Activated T-helper 1 cell treated with anti-CD3 and anti-CD28 coated beads, Interleukin-2, amount 50 U/mL, for 16 hours (primary cell): ENCODE measurements at regions not wholly inside any gene's neighbourhood (a gene's known extent, or its start where the extent isn't known, plus 50 kb on each side); places are given as distances from the start of the nearest gene placed in this dataset.
"Not testable (repeated sequence)": the region's sequence is repeated elsewhere in the genome, so short reads cannot be mapped to it uniquely, and the experiment has no call there.

Source experiments
- DNase-seq, 2 donors: peaks; one replicate each; pipeline ENCODE4 v3.0.0-alpha.2; 2020; ENCODE audit warnings: low read depth in 1 of 2, low spot score in 1 of 2

GRCh38 chr22:47437110-47437509, 674.7 kb downstream of the TBC1D22A start:
- DNase-seq = no peak

DNA sequence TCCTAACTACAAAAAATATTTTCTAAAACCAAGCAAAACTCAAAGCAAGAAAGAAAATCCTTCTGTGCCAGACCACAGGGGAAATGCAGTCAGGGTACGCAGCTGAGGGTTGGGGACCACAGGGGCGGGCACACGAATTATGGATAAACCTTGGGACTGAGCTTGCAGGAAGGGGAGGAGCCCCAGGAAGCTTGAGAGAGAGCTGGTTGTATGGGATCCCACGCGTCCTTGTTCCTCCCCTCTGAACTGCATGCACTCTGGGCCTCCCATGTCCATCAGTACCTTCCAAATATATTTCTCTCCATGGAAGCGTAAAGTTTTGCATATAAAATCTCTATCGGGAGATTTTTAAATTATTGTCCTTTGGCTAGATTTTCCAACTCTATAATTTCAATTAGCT, 673.4 kb downstream of the TBC1D22A start:
- no peak for DNase-seq

GRCh38 chr22:47435204-47435487, 672.7 kb downstream of the TBC1D22A start:
- no peak for DNase-seq

GRCh38 chr22:47434336-47435203, 672.1 kb downstream of the TBC1D22A start:
- DNase-seq = no peak

DNA sequence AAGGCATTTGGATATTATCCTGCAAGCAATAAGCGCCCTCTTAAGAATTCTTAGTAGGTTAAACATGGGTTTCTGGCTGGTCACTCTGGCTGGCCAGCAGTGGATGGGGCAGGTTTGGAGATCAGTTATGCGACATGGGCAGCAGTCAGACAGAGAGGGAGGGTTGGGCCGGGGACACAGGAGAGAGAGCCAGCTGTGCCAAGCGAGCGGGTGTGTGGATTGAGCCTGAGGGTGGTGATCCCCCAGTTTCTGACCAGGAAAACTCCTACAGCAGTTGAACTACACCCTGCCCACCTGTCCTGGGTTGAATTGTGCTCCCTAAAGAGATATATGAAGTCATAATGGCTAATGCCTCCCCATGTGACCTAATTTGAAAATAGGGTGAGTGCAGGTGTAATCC, 671.2 kb downstream of the TBC1D22A start:
- no peak for DNase-seq

DNA sequence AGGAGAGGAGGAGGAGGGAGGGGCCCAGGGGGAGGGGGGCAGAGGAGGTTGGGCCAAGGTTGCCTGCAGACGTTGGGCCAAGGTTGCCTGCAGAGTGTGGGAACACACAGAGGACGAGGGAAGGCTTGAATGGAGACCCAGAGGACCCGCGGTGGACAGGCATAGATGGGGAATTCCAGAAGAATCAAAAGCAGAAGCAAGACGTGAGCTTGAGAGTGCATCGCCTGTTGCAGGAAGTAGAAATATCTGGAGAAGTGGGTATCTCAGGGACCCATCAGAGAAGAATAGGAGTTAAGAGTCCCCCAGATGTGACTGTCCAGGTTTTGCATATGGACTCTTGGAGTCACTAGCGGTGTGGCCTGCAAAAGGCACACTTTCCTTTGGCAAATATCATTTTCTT, 670.2 kb downstream of the TBC1D22A start:
- DNase-seq = no peak

- no peak for DNase-seq
Measured at GRCh38 chr22:47423861-47424820, 661.7 kb downstream of the TBC1D22A start.

- no peak for DNase-seq
Measured at GRCh38 chr22:47423266-47423665, 660.8 kb downstream of the TBC1D22A start.

GRCh38 chr22:47422736-47423135, 660.3 kb downstream of the TBC1D22A start:
- DNase-seq = no peak

DNA sequence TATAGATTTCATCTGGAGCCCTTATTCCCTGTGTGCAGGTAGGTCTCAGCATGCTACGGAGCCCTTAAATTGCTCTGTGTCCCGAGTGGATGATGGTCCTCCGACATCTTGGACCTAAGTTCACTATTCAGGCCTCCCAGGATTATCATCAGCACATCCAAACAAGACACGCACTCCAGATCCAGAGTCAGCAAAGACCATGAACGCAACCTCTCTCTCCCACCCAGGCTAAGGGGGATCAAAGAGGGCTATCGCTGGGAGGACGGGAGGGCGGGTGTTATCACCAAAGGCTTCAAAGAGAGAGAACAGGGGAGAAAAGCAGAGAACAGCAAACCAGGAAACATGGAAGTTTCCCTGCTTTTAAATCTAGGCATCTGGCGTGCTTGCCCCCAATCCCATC, 659.4 kb downstream of the TBC1D22A start:
- DNase-seq = no peak

GRCh38 chr22:47420211-47420610, 657.8 kb downstream of the TBC1D22A start:
- no peak for DNase-seq

DNA sequence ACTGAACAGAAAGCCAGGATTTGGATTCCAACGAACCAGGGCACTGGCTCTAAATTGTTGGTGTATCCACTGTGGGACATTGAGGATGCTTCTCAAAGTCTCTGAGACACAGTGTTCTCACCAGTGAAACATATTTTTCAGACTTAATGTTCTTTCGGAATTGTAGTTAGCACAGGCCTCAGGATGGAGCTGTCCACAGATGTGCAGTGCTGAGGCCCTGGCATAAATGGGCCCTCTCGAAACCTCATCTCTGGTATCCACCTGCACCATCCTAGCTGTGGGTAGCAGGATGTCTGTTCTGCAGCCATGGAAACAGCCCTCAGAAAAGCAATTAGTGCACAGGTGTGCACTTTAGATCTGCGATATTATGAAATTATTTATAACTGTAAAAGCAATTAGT, 656.8 kb downstream of the TBC1D22A start:
- no peak for DNase-seq

DNA sequence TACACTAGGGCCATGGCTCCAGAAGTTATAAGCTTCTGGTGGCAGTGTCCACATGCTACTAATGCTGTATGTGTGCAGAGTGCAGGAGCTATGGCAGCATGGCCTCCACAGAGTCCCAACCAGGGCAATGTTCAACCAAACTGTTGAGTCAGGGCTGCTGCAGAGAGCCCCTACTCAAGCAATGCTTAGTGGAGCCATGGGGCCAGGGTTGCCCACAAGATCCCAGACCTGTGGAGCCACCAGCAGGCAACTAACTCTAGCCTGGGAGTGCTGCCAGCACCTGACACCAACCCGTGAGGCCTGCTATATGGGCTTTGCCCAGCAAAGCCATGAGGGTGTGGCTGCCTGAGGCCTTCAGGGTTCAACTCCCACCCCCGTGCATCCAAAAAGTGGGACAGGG, 655.2 kb downstream of the TBC1D22A start:
- no peak for DNase-seq

- DNase-seq = no peak
Measured at GRCh38 chr22:47411006-47411405, 648.6 kb downstream of the TBC1D22A start.

DNA sequence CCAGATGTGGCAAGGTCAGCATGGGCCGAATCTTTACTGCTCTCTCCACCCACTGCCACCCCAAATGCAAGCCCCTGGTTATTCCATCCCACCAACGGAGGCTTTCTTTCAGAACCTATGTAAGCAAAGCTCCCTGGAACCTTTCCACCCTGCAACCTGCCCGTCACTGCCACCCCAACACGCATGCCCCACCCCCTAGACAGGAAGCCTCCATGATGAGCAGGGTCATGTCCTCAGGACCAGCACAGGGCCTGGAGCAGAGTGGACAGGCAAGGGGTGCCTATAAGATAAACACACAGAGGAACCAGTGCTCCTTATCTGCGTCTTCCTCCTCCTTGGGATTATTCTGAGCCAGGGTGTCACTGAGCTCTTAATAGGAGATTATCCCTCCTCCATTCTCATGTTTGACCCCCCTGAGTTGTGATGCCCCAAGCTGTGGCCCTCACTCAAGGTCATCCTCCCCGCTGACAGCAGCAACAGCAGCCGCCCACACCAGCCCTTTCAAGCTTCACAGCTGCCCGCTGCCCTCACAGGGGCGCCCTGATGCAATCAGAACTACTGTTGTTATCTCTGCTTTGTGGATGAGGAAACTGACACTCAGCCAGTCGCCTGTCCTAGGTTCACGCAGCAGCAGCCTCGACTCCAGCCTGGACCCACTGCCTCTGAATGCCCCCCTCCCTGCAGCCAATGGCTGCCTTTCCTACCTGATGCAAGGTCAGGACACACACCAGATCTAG, 647.3 kb downstream of the TBC1D22A start:
- no peak for DNase-seq

GRCh38 chr22:47408409-47408808, 646.0 kb downstream of the TBC1D22A start:
- DNase-seq = no peak

DNA sequence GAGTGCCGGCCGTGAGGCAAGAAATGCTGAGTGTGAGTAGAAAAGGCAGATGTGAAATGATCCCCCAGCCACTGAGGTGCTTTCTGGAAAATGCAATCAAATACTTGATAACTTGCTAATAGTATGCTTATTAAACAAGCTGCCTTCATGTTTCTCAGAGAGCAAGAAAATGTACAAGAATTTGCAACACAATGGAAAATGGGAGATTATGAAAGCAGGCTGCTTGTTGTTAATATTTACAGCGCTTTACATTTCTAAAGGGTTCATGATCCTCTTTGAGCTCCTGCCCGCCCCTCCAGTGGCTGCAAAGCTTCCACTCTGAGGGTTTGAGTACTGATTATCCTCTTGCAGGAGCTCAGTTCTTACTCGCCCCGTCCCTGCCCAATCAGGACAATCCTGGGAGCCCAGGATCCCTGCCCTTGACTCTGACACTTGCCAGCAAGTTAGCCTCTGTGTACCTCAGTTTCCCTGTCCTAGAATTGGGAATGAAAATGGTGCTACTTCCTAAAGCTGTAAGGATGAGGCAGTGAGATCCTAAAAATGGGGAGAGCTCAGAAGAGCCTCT, 645.1 kb downstream of the TBC1D22A start:
- DNase-seq = no peak

DNA sequence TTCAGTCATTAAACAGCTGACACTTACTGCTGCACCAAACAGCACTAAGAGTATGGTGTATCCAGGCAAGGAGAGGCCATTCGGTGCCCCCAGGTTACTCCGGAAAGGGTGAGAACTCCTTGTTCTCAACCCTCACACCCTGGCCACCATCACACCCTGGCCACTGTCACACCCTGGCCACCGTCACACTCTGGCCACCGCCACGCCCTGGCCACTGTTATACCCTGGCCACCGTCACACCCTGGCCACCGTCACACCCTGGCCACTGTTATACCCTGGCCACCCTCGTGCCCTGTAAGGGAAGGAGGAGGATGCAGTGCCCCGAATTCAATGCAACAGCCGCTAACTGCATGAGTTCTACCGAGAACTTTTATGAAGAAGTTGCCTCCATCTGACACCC, 644.4 kb downstream of the TBC1D22A start:
- no peak for DNase-seq

- DNase-seq = no peak
Measured at GRCh38 chr22:47406180-47406834, 643.9 kb downstream of the TBC1D22A start.

GRCh38 chr22:47405222-47405621, 642.8 kb downstream of the TBC1D22A start:
- DNase-seq = not testable (repeated sequence)
